ENCODE measurements at regions not wholly inside any gene's neighbourhood (a gene's known extent, or its start where the extent isn't known, plus 50 kb on each side); places are given as distances from the start of the nearest gene placed in this dataset.
"Not testable (repeated sequence)": the region's sequence is repeated elsewhere in the genome, so short reads cannot be mapped to it uniquely, and the experiment has no call there.

DNA sequence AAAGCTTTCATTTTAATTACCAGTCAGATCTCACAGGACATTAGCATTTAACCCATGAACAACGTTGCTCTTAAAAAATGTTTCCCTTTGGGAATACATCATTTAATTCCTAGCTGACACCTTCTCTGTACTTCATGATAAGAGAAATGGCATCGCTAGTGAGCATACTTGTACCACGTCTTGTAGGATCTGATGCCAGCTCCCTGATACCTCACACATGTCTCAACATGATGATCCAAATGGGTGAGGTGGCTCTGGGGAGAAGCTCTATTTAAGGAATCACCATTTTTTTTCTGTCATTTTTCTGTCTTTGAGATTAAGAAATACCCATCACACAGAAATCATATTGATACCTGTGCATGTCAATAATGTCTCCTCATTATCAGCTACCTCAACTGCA lies 772.1 kb upstream of the CA10 start:
- TF ChIP-seq, protein P1, sequence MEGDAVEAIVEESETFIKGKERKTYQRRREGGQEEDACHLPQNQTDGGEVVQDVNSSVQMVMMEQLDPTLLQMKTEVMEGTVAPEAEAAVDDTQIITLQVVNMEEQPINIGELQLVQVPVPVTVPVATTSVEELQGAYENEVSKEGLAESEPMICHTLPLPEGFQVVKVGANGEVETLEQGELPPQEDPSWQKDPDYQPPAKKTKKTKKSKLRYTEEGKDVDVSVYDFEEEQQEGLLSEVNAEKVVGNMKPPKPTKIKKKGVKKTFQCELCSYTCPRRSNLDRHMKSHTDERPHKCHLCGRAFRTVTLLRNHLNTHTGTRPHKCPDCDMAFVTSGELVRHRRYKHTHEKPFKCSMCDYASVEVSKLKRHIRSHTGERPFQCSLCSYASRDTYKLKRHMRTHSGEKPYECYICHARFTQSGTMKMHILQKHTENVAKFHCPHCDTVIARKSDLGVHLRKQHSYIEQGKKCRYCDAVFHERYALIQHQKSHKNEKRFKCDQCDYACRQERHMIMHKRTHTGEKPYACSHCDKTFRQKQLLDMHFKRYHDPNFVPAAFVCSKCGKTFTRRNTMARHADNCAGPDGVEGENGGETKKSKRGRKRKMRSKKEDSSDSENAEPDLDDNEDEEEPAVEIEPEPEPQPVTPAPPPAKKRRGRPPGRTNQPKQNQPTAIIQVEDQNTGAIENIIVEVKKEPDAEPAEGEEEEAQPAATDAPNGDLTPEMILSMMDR (IDR thresholded peaks at IDR 0.05; ENCODE audit: borderline replicate concordance, control extremely low read depth, extremely low read depth, insufficient read depth, missing control alignments), result no peak
- in situ Hi-C loops (cut with MboI; ENCODE audit: low sequenced_read_pairs, unreplicated experiment), result no loop called here
- no peak for DNase-seq (ENCODE audit: low spot score)

GRCh38 chr17:52930145-52930544 lies 771.6 kb upstream of the CA10 start:
- no peak for DNase-seq (ENCODE audit: low spot score)
- in situ Hi-C loops (cut with MboI; ENCODE audit: low sequenced_read_pairs, unreplicated experiment), result no loop called here
- TF ChIP-seq, protein P1 (IDR thresholded peaks at IDR 0.05; ENCODE audit: borderline replicate concordance, control extremely low read depth, extremely low read depth, insufficient read depth, missing control alignments), result no peak

DNA sequence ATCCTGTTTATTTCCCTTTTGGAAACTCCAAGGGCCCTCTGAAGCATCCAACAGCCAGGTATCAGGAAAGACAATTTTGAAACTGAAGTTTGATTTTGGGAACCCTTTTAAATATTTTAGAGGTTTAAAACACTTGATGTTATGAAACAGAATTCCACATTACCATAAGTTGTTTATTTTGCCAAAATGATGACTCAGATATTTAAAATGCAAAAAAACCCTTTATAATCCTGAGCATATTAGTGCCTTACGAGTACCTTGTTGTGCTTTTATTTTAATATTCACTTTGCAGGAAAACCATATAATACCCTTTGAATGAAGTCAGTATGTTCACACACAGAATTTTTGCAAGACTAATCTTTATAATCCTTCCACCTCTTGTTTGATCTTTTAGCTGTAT lies 765.1 kb upstream of the CA10 start:
- no peak for DNase-seq (ENCODE audit: low spot score)
- in situ Hi-C loops (cut with MboI; ENCODE audit: low sequenced_read_pairs, unreplicated experiment), result no loop called here
- TF ChIP-seq, protein P1 (IDR thresholded peaks at IDR 0.05; ENCODE audit: borderline replicate concordance, control extremely low read depth, extremely low read depth, insufficient read depth, missing control alignments), result no peak

GRCh38 chr17:52899235-52899634 lies 740.7 kb upstream of the CA10 start:
- in situ Hi-C loops (cut with MboI; ENCODE audit: low sequenced_read_pairs, unreplicated experiment), result no loop called here
- DNase-seq (ENCODE audit: low spot score), result no peak
- TF ChIP-seq, protein P1 (IDR thresholded peaks at IDR 0.05; ENCODE audit: borderline replicate concordance, control extremely low read depth, extremely low read depth, insufficient read depth, missing control alignments), result no peak

GRCh38 chr17:52895272-52895671 lies 736.8 kb upstream of the CA10 start:
- TF ChIP-seq, protein P1 (IDR thresholded peaks at IDR 0.05; ENCODE audit: borderline replicate concordance, control extremely low read depth, extremely low read depth, insufficient read depth, missing control alignments), result no peak
- DNase-seq (ENCODE audit: low spot score), result no peak
- in situ Hi-C loops (cut with MboI; ENCODE audit: low sequenced_read_pairs, unreplicated experiment), result no loop called here

DNA sequence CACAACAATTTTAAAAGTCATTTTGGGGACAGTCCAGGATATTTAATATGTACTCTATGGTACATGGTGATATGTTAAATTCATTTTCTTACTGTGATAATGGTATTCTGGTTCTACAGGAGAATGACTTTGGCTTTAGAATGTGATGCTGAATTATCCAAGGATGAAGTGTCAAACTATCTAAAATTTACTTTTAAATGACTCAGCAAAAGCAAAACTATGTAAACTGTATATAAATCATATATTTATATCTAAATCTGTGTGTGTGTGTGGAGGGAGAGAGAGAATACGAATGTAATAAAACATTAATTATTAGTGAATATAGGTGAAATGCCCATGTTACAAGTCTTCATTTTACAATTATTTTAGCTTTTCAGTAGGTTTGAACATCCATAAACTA lies 733.8 kb upstream of the CA10 start:
- no peak for DNase-seq (ENCODE audit: low spot score)
- in situ Hi-C loops (cut with MboI; ENCODE audit: low sequenced_read_pairs, unreplicated experiment), result no loop called here
- TF ChIP-seq, protein P1 (IDR thresholded peaks at IDR 0.05; ENCODE audit: borderline replicate concordance, control extremely low read depth, extremely low read depth, insufficient read depth, missing control alignments), result no peak

DNA sequence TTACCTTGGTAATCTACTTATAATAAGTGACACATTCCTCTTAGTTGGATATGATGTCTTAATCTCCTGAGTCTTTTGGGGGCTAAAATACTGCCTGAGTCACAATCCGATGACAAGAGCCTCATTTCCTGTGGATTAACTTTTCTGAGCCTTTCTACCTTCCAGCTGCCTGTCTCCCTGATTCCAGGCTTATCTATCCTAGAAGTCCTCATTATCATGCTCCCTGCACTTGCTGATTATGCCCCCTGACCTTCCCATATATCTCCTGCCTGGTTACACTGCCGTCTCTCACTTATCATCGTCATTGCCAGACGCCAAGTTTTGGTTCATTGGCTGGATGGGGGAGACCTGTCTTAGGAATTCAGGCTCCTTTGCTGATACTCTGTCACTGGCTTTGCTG lies 727.4 kb upstream of the CA10 start:
- TF ChIP-seq, protein P1 (IDR thresholded peaks at IDR 0.05; ENCODE audit: borderline replicate concordance, control extremely low read depth, extremely low read depth, insufficient read depth, missing control alignments), result no peak
- DNase-seq (ENCODE audit: low spot score), result no peak
- in situ Hi-C loops (cut with MboI; ENCODE audit: low sequenced_read_pairs, unreplicated experiment), result no loop called here

DNA sequence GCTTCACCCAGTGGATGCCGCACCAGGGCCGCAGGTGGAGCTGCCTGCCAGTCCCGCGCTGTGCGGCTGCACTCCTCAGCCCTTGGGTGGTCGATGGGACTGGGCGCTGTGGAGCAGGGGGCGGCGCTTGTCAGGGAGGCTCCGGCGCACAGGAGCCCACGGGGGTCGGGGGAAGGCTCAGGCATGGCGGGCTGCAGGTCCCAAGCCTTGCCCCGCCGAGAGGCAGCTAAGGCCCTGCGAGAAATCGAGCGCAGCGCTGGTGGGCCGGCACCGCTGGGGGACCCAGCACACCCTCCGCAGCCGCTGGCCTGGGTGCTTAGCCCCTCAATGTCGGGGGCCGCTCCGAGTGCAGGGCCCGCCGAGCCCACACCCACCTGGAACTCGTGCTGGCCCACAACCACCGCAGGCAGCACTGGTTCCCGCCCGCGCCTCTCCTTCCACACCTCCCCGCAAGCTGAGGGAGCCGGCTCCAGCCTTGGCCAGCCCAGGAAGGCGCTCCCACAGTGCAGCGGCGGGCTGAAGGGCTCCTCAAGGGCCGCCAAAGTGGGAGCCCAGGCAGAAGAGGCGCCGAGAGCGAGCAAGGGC lies 725.5 kb upstream of the CA10 start:
- DNase-seq (ENCODE audit: low spot score); in situ Hi-C loops (cut with MboI; ENCODE audit: low sequenced_read_pairs, unreplicated experiment): not testable (repeated sequence)

- in situ Hi-C loops (cut with MboI; ENCODE audit: low sequenced_read_pairs, unreplicated experiment); DNase-seq (ENCODE audit: low spot score): not testable (repeated sequence)
Observed at GRCh38 chr17:52846767-52847166, 688.3 kb upstream of the CA10 start.
